Osteocyte (in vitro differentiated cells): ENCODE measurements at regions not wholly inside any gene's neighbourhood (a gene's known extent, or its start where the extent isn't known, plus 50 kb on each side); places are given as distances from the start of the nearest gene placed in this dataset.

ENCODE experiments used
- DNase-seq: peaks from one replicate; pipeline ENCODE4 v3.0.0; 2021; ENCODE audit warnings: mixed read lengths; ENCODE audit not compliant: unreplicated experiment; ENCODE audit errors: extremely low spot score
- H3K27ac Mint-ChIP-seq: one replicate; pipeline ENCODE4 v1.8.0; 2021; ENCODE audit warnings: mild to moderate bottlenecking, mixed read lengths; ENCODE audit not compliant: unreplicated experiment
- H3K27me3 Mint-ChIP-seq: one replicate; pipeline ENCODE4 v1.8.0; 2021; ENCODE audit warnings: mixed read lengths; ENCODE audit not compliant: unreplicated experiment
- H3K36me3 Mint-ChIP-seq: one replicate; pipeline ENCODE4 v1.8.0; 2021; ENCODE audit warnings: mixed read lengths; ENCODE audit not compliant: unreplicated experiment
- H3K4me1 Mint-ChIP-seq: one replicate; pipeline ENCODE4 v1.8.0; 2021; ENCODE audit warnings: mixed read lengths; ENCODE audit not compliant: unreplicated experiment
- H3K4me3 Mint-ChIP-seq: one replicate; pipeline ENCODE4 v1.8.0; 2021; ENCODE audit warnings: mild to moderate bottlenecking, moderate library complexity, mixed read lengths; ENCODE audit not compliant: unreplicated experiment
- H3K9me3 Mint-ChIP-seq: one replicate; pipeline ENCODE4 v1.8.0; 2021; ENCODE audit warnings: mixed read lengths; ENCODE audit not compliant: unreplicated experiment
- TF ChIP-seq, protein P1 (sequence below): fragments of 200-600 bp; sonication (generic); IDR thresholded peaks from 2 replicates; pipeline ENCODE4 v1.5.0; 2021; ENCODE audit warnings: antibody characterized with exemption, mild to moderate bottlenecking, moderate library complexity

DNA sequence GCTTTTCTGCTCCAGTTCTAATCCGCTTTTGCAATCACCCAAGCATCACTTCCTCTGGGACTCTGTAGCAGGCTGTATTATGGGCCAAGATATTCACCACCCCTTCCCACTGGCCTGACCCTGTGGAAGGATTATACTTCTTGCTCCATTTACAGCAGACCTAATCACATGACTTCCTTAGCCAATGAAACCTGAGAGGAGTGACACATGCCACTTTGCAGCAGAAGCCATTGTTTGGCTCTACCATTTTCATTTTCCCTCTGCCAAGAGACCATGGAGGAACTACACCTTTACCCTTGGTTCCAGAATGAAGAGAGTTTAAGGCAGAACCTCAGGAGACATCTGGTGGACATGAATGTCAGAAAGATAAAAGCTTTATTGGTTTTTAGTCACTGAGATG lies 134.9 kb upstream of the HSD17B12 start:
- Mint-ChIP-seq H3K4me3 (no peak overlapping the region), H3K36me3 (no peaks in the 10 kb centered on the region), H3K27ac (no peak overlapping the region), H3K4me1 (no peaks in the 10 kb centered on the region), H3K9me3 (no peaks in the 10 kb centered on the region), H3K27me3 (peaks cover 17% of the 10 kb centered on the region)
- TF ChIP-seq, protein P1, sequence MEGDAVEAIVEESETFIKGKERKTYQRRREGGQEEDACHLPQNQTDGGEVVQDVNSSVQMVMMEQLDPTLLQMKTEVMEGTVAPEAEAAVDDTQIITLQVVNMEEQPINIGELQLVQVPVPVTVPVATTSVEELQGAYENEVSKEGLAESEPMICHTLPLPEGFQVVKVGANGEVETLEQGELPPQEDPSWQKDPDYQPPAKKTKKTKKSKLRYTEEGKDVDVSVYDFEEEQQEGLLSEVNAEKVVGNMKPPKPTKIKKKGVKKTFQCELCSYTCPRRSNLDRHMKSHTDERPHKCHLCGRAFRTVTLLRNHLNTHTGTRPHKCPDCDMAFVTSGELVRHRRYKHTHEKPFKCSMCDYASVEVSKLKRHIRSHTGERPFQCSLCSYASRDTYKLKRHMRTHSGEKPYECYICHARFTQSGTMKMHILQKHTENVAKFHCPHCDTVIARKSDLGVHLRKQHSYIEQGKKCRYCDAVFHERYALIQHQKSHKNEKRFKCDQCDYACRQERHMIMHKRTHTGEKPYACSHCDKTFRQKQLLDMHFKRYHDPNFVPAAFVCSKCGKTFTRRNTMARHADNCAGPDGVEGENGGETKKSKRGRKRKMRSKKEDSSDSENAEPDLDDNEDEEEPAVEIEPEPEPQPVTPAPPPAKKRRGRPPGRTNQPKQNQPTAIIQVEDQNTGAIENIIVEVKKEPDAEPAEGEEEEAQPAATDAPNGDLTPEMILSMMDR: no peak
- DNase-seq: no peak

DNA sequence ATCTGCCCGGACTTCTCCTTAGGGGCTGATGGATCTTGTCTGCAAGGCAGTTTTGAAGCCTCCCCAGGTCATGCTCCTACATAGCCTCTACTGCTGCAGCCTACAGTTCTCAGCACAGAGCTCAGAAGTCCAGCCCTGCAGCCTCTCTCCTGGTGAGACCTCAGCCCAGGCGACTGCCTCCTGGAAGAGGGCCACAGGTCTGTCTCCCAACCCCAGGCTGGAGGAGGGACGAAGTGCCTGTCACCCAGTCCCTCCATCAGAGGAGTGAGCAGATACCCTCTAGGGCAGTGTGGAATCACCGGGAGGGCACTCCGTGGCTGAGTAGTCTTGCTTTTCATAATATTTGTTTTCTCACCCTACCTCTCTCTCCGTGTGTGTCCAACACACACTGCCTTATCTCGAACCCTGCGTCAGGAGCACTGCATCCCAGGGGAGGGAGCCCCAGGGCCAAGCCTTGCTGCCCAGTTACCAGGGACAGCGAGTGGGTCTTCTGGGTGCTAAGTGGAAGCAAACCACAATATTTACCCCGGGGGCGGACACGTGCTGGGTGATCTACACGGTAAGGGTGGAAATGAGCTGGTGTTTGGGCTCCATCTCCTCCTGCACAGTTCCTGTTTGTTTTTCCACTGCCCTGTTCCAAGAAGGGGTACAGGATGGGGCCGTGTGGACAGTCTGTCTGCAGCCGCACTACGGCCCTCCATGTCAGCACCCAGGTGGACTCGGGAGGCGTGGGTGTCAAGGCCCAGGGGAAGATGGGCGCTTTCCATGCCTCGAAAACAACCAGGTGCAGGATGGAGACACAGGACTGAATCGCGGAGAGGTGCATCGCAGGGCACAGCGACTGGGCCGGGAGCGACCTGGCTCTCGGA lies 133.7 kb upstream of the HSD17B12 start:
- Mint-ChIP-seq H3K9me3 (no peaks in the 10 kb centered on the region), H3K4me3 (no peak overlapping the region), H3K36me3 (no peaks in the 10 kb centered on the region), H3K4me1 (no peaks in the 10 kb centered on the region), H3K27ac (no peak overlapping the region), H3K27me3 (peaks cover 20% of the 10 kb centered on the region)
- no peak for DNase-seq
- TF ChIP-seq, protein P1: no peak

GRCh38 chr11:43547430-43547831 lies 133.1 kb upstream of the HSD17B12 start:
- Mint-ChIP-seq H3K9me3 (no peaks in the 10 kb centered on the region), H3K4me1 (no peaks in the 10 kb centered on the region), H3K27ac (no peak overlapping the region), H3K36me3 (no peaks in the 10 kb centered on the region), H3K4me3 (no peak overlapping the region), H3K27me3 (peaks cover 20% of the 10 kb centered on the region)
- DNase-seq: no peak
- TF ChIP-seq, protein P1: no peak

DNA sequence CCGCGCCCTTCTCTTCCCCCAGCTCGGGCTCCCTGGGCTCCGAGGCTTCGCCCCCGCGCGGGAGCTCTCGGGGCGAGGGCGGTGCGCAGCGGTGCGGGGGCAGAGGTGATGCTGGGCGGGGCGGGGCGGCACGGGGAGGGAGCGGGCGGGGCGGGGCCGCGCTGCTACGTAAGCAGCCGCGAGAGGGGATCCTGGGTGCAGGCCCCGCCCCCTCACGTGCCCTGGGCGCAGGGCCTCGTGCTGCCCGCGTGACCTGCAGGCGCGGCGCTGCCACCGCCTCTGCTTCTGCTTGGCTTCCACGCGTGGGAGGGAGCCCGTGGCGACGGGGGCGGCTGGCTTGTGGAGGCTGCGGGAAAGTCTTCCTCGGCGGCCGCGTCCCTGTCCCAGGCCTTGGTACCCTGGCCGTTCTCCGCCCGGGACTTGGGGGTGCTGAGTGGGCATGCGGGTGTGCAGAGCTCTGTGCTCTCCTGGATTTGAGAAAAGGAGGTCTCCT lies 132.6 kb upstream of the HSD17B12 start:
- TF ChIP-seq, protein P1: no peak
- H3K27ac Mint-ChIP-seq: no peak overlapping the region
- no peak for DNase-seq
- no peaks in the 10 kb centered on the region for H3K9me3 Mint-ChIP-seq
- H3K36me3 Mint-ChIP-seq: no peaks in the 10 kb centered on the region
- H3K4me1 Mint-ChIP-seq: no peaks in the 10 kb centered on the region
- peaks cover 17% of the 10 kb centered on the region for H3K27me3 Mint-ChIP-seq
- H3K4me3 Mint-ChIP-seq: no peak overlapping the region

GRCh38 chr11:43548916-43549315 lies 131.6 kb upstream of the HSD17B12 start:
- Mint-ChIP-seq H3K27ac (no peak overlapping the region), H3K36me3 (no peaks in the 10 kb centered on the region), H3K9me3 (no peaks in the 10 kb centered on the region), H3K4me1 (no peaks in the 10 kb centered on the region), H3K4me3 (no peak overlapping the region), H3K27me3 (peaks cover 25% of the 10 kb centered on the region)
- no peak for DNase-seq
- TF ChIP-seq, protein P1: no peak
